SHP77 treated with DMSO at 0.1 percent for 48 hours (cell line): ENCODE measurements at regions not wholly inside any gene's neighbourhood (a gene's known extent, or its start where the extent isn't known, plus 50 kb on each side); places are given as distances from the start of the nearest gene placed in this dataset.
"Not testable (repeated sequence)": the region's sequence is repeated elsewhere in the genome, so short reads cannot be mapped to it uniquely, and the experiment has no call there.

Experiments used
- DNase-seq: peaks from one replicate; lab custom pipeline; 2025; lab: John Stamatoyannopoulos, UW

- DNase-seq, result no peak
Measured at GRCh38 chr1:14137411-14138134, 437.6 kb downstream of the PRDM2 start.

DNA sequence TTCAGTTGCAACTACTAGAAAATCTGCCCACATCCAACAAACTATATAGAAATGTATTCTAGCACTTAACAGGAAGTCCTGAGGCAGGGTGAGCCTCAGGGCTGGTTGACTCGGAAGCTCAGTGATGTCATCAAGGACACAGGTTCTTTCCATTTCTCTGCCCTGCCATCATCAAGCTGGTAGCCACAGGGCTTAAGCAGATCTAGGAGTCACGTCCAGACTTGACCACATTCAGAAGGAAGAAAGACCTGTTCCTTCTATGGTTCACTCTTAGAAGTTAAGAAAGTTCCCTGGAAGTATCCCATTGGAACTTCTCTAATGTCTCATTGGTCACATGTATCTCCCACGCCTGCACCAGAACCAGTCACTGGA is 438.1 kb downstream of the PRDM2 start:
- no peak for DNase-seq

GRCh38 chr1:14138687-14139086 is 438.7 kb downstream of the PRDM2 start:
- DNase-seq, result no peak

DNA sequence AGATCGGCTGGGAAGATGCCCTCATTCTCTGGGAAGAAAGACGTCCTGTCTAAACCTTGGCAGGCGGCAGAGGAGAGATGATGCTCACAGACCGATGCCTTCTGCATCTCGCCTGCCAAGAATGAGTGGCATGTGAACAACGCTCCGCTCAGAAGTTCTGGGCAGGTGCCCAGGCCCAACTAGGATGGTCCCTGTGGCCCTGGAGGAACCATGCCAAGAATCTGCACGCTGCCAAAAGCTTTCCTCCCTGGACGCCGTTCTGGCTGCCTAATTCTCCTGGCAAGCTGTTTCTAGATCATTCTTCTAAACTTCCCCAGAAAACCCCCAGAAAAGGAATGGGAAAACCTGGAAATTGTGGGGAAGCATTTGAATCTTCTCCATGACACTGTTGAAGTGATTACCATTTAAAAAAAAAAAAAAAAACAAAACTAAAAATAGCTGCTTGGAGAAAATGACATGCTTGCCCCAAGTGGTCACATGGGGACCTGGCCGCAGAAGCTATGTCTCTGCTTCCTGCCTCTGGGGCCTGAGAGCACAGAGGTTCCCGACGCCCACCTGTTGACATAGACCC is 440.9 kb downstream of the PRDM2 start:
- DNase-seq, result no peak

GRCh38 chr1:14141656-14142055 is 441.7 kb downstream of the PRDM2 start:
- DNase-seq, result no peak

- no peak for DNase-seq
Measured at GRCh38 chr1:14142397-14143100, 442.6 kb downstream of the PRDM2 start.

DNA sequence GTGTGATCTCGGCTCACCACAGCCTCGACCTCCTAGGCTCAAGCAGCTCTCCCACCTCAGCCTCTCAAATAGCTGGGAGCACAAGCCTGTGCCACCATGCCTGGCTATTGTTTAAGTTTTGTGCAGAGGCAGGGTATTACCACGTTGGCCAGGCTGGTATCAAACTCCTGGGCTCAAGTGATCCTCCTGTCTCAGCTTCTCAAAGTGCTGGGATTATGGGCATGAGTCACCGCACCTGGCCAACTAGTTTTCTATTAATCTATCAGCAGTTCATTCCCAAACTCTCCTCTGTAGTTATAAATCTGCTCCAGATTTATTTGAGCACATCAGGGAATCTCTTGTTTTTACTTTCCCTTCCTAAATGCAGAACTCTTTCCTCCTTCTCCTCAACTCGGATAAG is 443.8 kb downstream of the PRDM2 start:
- DNase-seq, result no peak

- no peak for DNase-seq
Measured at GRCh38 chr1:14148526-14148925, 448.5 kb downstream of the PRDM2 start.

DNA sequence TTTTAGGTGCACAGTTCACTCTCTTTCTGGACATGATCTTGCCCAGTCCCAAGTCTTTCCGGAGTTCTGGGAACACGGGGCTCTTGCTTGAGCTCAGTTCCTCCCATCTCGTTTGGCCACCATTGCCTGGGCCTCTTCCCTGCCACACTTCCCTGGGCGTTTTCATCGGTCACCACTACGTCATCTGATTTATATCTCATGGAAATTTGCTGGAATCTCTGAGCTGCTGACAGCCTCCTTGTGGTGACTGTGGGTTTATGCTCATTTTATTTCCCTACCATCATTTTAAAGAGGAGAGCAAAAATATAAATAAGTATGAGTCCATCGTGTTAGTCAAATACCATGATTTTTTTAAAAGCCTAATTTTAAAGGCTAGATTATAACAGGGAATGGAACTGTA is 449.1 kb upstream of the KAZN start:
- no peak for DNase-seq

DNA sequence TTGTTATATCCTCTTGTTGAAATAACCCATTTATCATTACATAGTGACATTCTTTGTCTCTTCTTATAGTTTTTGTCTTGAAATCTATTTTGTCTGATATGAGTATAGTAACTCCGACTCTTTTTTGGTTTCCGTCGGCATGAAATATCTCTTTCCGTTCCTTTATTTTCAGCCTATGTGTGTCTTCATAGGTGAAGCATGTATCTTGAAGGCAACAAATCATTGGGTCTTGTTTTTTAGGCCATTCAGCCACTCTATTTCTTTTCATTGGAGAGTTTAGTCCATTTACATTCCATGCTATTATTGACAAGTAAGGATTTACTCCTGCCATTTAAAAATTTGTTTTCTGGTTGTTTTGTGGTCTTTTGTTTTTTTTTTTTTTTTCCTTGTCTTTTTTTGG is 441.9 kb upstream of the KAZN start:
- DNase-seq, result no peak

- no peak for DNase-seq
Measured at GRCh38 chr1:14160781-14161180, 437.7 kb upstream of the KAZN start.

DNA sequence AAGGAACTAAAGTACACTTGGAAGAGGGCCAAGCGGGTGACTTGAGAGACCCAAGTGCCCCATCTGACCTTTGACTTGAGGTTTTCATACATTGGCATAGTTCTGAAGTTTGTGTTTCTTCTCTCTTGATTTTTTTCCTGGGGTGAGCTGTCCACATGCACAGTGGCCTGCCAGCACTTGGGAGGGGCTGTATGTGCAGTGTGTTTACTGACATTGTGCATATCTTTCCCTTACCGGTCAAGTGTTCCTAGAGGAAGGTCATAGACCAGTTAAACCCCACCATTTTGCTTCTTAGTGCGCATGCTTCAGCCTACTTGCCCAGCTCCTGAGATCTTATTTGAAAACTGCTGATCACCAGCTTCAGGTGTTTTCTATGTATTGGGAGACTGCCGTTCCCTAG is 435.2 kb upstream of the KAZN start:
- DNase-seq, result no peak

GRCh38 chr1:14165371-14165801 is 433.1 kb upstream of the KAZN start:
- no peak for DNase-seq

DNA sequence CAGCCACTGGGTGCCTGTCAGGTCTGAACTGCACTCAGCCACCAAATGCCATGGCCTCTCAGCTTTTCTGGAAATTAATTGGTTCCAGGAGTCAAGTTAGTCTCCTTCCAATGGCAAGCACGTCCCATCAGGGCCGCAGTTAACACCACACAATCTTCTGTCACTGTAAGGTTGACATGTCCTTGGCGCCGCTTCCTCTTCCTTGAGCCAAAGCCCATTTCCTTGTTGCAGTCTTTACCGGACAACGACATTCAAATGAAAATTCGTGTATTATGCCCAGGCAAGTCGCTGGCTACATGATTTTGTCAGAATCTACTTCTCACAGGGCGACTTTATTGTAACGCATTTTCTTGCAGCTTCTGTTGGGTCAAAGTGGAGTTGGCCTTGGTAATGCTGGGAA is 430.6 kb upstream of the KAZN start:
- DNase-seq, result no peak

GRCh38 chr1:14168326-14169063 is 430.0 kb upstream of the KAZN start:
- no peak for DNase-seq

- no peak for DNase-seq
Measured at GRCh38 chr1:14173598-14173997, 424.9 kb upstream of the KAZN start.

DNA sequence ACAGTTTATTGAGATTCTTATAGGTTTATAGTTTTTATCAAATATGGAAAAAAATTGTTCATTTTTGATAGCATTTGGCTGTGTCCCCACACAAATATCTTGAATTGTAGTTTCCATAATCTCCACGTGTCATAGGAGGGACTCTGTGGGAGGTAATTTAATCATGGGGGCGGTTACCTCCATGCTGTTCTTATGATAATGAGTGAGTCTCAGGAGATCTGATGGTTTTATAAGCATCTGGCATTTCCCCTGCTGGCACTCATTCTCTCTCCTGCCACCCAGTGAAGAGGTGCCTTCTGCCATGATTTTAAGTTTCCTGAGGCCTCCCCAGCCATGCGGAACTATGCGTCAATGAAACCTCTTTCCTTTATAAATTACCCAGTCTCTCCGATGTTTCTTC is 420.6 kb upstream of the KAZN start:
- DNase-seq, result not testable (repeated sequence)

- no peak for DNase-seq
Measured at GRCh38 chr1:14180738-14181137, 417.7 kb upstream of the KAZN start.

- no peak for DNase-seq
Measured at GRCh38 chr1:14181191-14181795, 417.2 kb upstream of the KAZN start.

GRCh38 chr1:14182856-14183255 is 415.6 kb upstream of the KAZN start:
- no peak for DNase-seq

DNA sequence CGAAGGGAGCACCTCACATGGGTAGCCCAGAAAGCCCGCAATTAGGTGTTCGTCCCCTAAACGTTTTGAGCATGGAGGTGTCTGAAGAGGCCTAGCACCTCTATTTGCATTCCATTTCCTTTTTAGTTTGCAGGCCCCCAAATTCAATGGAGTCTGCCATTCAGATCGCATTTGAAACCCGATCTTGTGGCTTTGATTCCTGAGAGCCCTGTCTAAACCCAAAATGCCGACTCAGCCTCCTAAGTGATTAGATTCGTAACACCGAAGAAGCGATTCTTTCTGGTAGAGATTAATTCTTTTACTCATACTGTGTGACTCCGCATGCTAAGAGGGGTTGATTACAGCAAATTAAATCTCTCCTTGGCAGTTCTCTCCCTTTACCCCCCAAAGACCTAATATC is 415.2 kb upstream of the KAZN start:
- no peak for DNase-seq

GRCh38 chr1:14184454-14184853 is 414.0 kb upstream of the KAZN start:
- no peak for DNase-seq
